HEK293T (cell line): ENCODE measurements at regions not wholly inside any gene's neighbourhood (a gene's known extent, or its start where the extent isn't known, plus 50 kb on each side); places are given as distances from the start of the nearest gene placed in this dataset.

ENCODE experiments used
- HDGF ChIP-seq: fragments of 450-650 bp; IDR thresholded peaks from 2 replicates; pipeline ENCODE4 v1.6.1; 2017; ENCODE audit warnings: antibody characterized with exemption, borderline replicate concordance
- L3MBTL2 ChIP-seq: fragments of 450-650 bp; conservative IDR thresholded peaks from 2 replicates; pipeline ENCODE4 v1.6.1; 2016; ENCODE audit warnings: mild to moderate bottlenecking
- SP1 ChIP-seq: fragments of 450-650 bp; IDR thresholded peaks from 2 replicates; pipeline ENCODE4 v1.6.1; 2017
- SUZ12 ChIP-seq: fragments of 450-650 bp; IDR thresholded peaks from 2 replicates; pipeline ENCODE4 v1.6.1; 2016; ENCODE audit warnings: mild to moderate bottlenecking

- TF ChIP-seq L3MBTL2: no peak
- no peak for TF ChIP-seq SP1
- no peak for TF ChIP-seq HDGF
- no peak for TF ChIP-seq SUZ12
Observed at GRCh38 chr11:32334822-32335221, 100.5 kb downstream of the WT1 start.
